Ascending aorta (tissue), 2 donors: ENCODE measurements at regions not wholly inside any gene's neighbourhood (a gene's known extent, or its start where the extent isn't known, plus 50 kb on each side); places are given as distances from the start of the nearest gene placed in this dataset.

ENCODE experiments used
- DNase-seq, 2 donors: peaks; one replicate each; pipeline ENCODE4 v3.0.0-alpha.2; 2019; ENCODE audit warnings: low spot score in 2 of 2
- H3K27ac ChIP-seq, 2 donors: fragments of 200-600 bp; sonication (generic); one replicate each; pipeline ENCODE4 v1.5.1; 2016 to 2017; ENCODE audit warnings: mild to moderate bottlenecking in 1 of 2
- H3K27me3 ChIP-seq: fragments of 200-600 bp; sonication (generic); one replicate; pipeline ENCODE4 v1.5.1; 2017
- H3K36me3 ChIP-seq, 2 donors: fragments of 200-600 bp; sonication (generic); one replicate each; pipeline ENCODE4 v1.5.1; 2016
- H3K4me1 ChIP-seq, 2 donors: fragments of 200-600 bp; sonication (generic); one replicate each; pipeline ENCODE4 v1.5.1; 2016 to 2017; ENCODE audit warnings: mild to moderate bottlenecking in 1 of 2
- H3K4me3 ChIP-seq, 2 donors: fragments of 200-600 bp; sonication (generic); one replicate each; pipeline ENCODE4 v1.5.1; 2016 to 2017; ENCODE audit warnings: mild to moderate bottlenecking in 1 of 2
- H3K9me3 ChIP-seq, 2 donors: fragments of 200-600 bp; sonication (generic); one replicate each; pipeline ENCODE4 v1.5.1; 2016
- intact Hi-C: fragments of 100-400 bp; cut with DNase I; formaldehyde crosslinking; loops from one replicate; pipeline ENCODE4 v1.15.1; 2023
- TF ChIP-seq, protein P1 (sequence below), 3 experiments: fragments of 200-600 bp in 2 of 3; fragments of 450-650 bp in 1 of 3; sonication (generic) in 2 of 3; IDR thresholded peaks; one replicate each; pipeline ENCODE4 v1.5.1; 2016 to 2019; ENCODE audit warnings: antibody characterized with exemption in 3 of 3, mild to moderate bottlenecking in 1 of 3, moderate library complexity in 1 of 3

DNA sequence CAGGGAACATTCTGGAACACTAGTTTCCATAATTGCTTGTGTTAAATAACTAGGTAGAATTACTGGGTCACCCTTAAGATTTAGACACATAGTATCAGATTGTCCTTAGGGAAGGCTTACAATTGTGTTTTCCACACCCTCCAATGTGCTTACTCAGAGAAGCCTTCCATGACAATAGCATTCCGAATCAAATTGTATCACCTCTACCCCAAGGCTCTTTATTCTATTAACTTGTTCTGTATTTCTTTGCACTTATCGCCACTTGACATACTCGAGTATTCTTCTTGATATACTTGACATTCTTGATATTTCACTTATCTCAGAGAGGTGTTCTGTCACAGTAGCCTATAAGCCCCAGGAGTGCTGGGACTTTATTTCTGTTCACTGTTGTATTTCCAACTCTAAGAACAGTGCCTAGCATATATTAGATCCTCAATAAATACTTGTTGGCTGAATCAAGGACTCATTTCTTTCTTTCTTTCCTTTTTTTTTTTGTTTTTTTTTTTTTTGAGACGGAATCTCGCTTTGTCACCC, 238.9 kb upstream of the PDZRN3 start:
- TF ChIP-seq, protein P1, sequence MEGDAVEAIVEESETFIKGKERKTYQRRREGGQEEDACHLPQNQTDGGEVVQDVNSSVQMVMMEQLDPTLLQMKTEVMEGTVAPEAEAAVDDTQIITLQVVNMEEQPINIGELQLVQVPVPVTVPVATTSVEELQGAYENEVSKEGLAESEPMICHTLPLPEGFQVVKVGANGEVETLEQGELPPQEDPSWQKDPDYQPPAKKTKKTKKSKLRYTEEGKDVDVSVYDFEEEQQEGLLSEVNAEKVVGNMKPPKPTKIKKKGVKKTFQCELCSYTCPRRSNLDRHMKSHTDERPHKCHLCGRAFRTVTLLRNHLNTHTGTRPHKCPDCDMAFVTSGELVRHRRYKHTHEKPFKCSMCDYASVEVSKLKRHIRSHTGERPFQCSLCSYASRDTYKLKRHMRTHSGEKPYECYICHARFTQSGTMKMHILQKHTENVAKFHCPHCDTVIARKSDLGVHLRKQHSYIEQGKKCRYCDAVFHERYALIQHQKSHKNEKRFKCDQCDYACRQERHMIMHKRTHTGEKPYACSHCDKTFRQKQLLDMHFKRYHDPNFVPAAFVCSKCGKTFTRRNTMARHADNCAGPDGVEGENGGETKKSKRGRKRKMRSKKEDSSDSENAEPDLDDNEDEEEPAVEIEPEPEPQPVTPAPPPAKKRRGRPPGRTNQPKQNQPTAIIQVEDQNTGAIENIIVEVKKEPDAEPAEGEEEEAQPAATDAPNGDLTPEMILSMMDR (IDR thresholded peaks at IDR 0.05): no peak
- intact Hi-C loops: no loop called here
- Histone ChIP-seq H3K4me3 (no peak overlapping the region), H3K4me1 (no peaks in the 10 kb centered on the region), H3K9me3 (no peaks in the 10 kb centered on the region), H3K27me3 (no peaks in the 10 kb centered on the region), H3K36me3 (no peaks in the 10 kb centered on the region), H3K27ac (no peak overlapping the region)
- no peak for DNase-seq

DNA sequence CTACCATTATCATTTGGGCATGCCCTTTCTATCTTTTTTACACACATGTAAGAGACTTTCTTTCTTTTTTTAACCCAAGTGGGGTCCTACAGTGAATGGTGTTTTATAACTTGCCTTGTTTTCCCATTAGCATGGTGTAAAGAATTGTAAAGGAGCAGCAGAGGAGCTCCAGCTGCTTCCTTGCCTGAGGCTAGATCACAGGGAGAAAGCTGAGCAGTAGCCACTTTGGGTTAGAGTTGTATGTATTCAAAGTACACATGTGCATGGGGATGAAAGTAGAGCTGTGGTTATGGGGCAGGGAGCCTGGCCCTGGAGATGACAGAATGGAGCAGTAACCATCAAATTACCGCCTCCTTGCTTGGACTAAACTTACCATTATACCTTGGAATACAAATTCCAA, 231.1 kb upstream of the PDZRN3 start:
- H3K27me3 ChIP-seq: no peaks in the 10 kb centered on the region
- no peaks in the 10 kb centered on the region for H3K36me3 ChIP-seq
- H3K27ac ChIP-seq: no peak overlapping the region
- no peak for DNase-seq
- no peaks in the 10 kb centered on the region for H3K4me1 ChIP-seq
- H3K4me3 ChIP-seq: no peak overlapping the region
- H3K9me3 ChIP-seq: no peaks in the 10 kb centered on the region
- TF ChIP-seq, protein P1 (IDR thresholded peaks at IDR 0.05): no peak
- intact Hi-C loops: no loop called here

DNA sequence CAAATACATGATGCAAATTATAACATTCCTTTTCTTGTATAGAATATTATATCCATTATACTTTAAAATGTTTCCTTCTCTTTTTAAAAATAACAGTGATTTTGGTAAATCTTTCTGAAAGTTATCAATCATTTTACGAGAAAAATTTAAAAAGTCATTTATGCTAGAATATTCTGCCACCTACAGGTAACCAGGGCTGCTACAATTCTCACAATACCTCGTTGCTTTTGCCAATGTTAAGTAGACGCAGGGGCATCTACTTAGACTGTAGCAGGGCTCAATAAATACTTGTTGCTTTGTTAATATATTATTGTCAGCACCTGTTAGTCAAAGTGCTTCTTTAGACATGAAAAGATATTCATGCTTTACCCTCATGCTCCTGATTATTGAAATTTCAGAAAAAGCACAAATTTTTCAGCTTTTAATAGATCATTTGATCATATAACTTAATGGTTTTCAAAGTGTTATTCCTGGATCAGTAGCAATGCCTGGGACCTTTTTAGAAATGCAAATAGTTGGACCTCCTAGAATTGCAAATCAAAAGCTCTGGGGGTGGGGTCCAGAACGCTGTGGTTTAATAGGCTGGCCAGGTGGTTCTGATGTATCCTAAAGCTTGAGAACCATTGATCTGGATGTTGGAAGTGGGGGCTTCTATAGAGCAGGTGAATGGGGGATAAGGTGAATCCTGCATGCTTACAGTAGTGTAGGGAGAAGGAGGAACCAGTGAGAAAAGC, 223.6 kb upstream of the PDZRN3 start:
- DNase-seq: no peak
- H3K27me3 ChIP-seq: no peaks in the 10 kb centered on the region

DNA sequence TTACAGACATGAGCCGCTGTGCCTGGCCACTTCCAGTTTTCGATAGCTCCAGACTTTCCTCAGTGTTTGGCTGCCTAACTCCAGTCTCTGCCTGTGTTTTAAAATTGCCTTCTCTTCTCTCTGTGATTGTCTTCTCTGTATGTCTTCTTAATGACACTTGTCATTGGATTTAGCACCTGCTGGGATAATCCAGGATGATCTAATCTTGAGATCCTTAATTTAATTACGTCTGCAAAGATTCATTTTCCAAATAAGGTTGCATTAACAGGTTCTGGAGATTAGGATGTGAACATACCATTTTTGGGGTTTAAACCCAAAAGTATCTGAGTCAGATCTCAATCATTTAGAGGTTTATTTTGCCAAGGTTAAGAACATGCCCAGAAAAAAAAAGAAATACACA, 222.2 kb upstream of the PDZRN3 start:
- H3K27me3 ChIP-seq: no peaks in the 10 kb centered on the region
- intact Hi-C loops: loop anchor here (1.0 to 5.0 kb wide), 3 partner anchors 222 to 745 kb away; partner anchors contain the start of gene PDZRN3

More for the DNA sequence above, 223.6 kb upstream of the PDZRN3 start:
- Histone ChIP-seq H3K27ac (no peak overlapping the region), H3K4me3 (no peak overlapping the region), H3K9me3 (no peaks in the 10 kb centered on the region), H3K4me1 (peaks cover 0 to 2% of the 10 kb centered on the region in 2 donors), H3K36me3 (no peaks in the 10 kb centered on the region)
- TF ChIP-seq, protein P1 (IDR thresholded peaks at IDR 0.05): peak; percentile 37 to 77 (median 63)
- intact Hi-C loops: loop anchor here (5.0 kb wide), 1 partner anchor 746 kb away; no protein-coding TSS in a partner anchor

DNA sequence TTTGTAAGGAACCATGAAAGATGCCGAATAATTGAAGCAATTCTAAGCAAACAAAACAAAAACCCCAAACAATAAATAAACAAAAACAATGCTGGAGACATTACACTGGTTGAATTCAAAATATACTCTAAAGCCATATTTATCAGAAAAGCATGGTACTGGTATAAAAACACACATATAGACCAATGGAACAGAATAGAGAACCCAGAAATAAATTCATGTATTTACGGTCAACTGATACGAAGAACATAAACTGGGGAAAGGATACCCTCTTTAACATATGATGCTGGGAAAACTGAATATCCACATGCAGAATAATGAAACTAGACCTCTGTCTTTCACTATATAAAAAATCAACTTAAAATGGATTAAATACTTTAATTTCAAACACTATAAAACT, 214.3 kb upstream of the PDZRN3 start:
- TF ChIP-seq, protein P1 (IDR thresholded peaks at IDR 0.05): no peak
- no peaks in the 10 kb centered on the region for H3K27me3 ChIP-seq
- peaks cover 0 to 26% of the 10 kb centered on the region in 2 donors for H3K9me3 ChIP-seq
- intact Hi-C loops: no loop called here
- H3K4me1 ChIP-seq: no peaks in the 10 kb centered on the region
- no peak for DNase-seq
- no peak overlapping the region for H3K4me3 ChIP-seq
- no peaks in the 10 kb centered on the region for H3K36me3 ChIP-seq
- H3K27ac ChIP-seq: no peak overlapping the region

More for the DNA sequence above, 222.2 kb upstream of the PDZRN3 start:
- H3K4me3 ChIP-seq: no peak overlapping the region
- no peak for DNase-seq
- peaks cover 0 to 2% of the 10 kb centered on the region in 2 donors for H3K4me1 ChIP-seq
- H3K9me3 ChIP-seq: no peaks in the 10 kb centered on the region
- no peak overlapping the region for H3K27ac ChIP-seq
- no peaks in the 10 kb centered on the region for H3K36me3 ChIP-seq
- TF ChIP-seq, protein P1 (IDR thresholded peaks at IDR 0.05): no peak
